SU-DHL-6 (cell line): ENCODE measurements at regions not wholly inside any gene's neighbourhood (a gene's known extent, or its start where the extent isn't known, plus 50 kb on each side); places are given as distances from the start of the nearest gene placed in this dataset.

Experiments
- EZH2phosphoT487 ChIP-seq: fragments of 200-600 bp; sonication (generic), shearing (Covaris generic); conservative IDR thresholded peaks from 2 replicates; pipeline ENCODE4 v1.6.1; 2018; ENCODE audit warnings: mild to moderate bottlenecking, antibody characterized with exemption, low read length, moderate library complexity, mixed read lengths
- TF ChIP-seq, protein P1 (sequence below): fragments of 200-600 bp; sonication (generic); IDR thresholded peaks from one replicate; pipeline ENCODE4 v1.5.1; 2017; ENCODE audit warnings: antibody characterized with exemption, mild to moderate bottlenecking, low read length, moderate library complexity; ENCODE audit not compliant: insufficient read depth, poor library complexity, severe bottlenecking

DNA sequence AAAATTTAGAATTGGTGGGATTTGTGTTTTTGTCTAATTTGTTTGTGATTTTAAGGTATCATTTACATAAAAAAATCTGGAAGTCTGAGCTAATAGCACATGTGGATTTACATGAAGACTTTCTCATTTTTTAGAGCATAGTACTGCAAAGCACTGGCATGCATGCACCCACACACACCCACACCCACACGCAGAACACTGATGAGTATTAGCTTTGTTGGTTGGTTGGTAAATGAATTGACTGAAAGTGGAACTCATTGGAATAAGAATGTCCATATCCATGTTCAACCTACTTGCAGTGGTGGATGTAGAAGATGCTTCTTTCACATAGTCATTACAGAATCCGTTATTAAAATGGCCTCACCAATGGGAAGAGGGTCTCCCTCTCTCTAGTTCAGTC, 475.8 kb downstream of the PLCL1 start:
- TF ChIP-seq, protein P1, sequence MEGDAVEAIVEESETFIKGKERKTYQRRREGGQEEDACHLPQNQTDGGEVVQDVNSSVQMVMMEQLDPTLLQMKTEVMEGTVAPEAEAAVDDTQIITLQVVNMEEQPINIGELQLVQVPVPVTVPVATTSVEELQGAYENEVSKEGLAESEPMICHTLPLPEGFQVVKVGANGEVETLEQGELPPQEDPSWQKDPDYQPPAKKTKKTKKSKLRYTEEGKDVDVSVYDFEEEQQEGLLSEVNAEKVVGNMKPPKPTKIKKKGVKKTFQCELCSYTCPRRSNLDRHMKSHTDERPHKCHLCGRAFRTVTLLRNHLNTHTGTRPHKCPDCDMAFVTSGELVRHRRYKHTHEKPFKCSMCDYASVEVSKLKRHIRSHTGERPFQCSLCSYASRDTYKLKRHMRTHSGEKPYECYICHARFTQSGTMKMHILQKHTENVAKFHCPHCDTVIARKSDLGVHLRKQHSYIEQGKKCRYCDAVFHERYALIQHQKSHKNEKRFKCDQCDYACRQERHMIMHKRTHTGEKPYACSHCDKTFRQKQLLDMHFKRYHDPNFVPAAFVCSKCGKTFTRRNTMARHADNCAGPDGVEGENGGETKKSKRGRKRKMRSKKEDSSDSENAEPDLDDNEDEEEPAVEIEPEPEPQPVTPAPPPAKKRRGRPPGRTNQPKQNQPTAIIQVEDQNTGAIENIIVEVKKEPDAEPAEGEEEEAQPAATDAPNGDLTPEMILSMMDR = no peak
- no peak for TF ChIP-seq EZH2phosphoT487
